HCT116 (cell line): ENCODE measurements at regions not wholly inside any gene's neighbourhood (a gene's known extent, or its start where the extent isn't known, plus 50 kb on each side); places are given as distances from the start of the nearest gene placed in this dataset.

Source experiments
- EZH2 ChIP-seq: fragments of 200-600 bp; sonication (generic); IDR thresholded peaks from 2 replicates; pipeline ENCODE4 v1.6.1; 2017; ENCODE audit warnings: antibody characterized with exemption, mixed run types
- EZH2phosphoT487 ChIP-seq: fragments of 200-600 bp; IDR thresholded peaks from 2 replicates; pipeline ENCODE4 v1.6.1; 2018; ENCODE audit warnings: antibody characterized with exemption, borderline replicate concordance
- POLR2A ChIP-seq: IDR thresholded peaks from 2 replicates; pipeline ENCODE4 v1.7.0; 2011; ENCODE audit warnings: borderline replicate concordance; ENCODE audit not compliant: insufficient read depth, insufficient read length; ENCODE audit errors: extremely low read depth
- RAD21 ChIP-seq: IDR thresholded peaks from 2 replicates; pipeline ENCODE4 v1.6.1; 2012; ENCODE audit warnings: low read depth, mild to moderate bottlenecking
- TF ChIP-seq, protein P1 (sequence below), 3 experiments: fragments of 200-600 bp in 1 of 3; sonication (generic) in 1 of 3; IDR thresholded peaks in 2 of 3; conservative IDR thresholded peaks in 1 of 3; 2 replicates each; pipeline ENCODE4 v1.5.1; 2012 to 2017; ENCODE audit warnings: low read depth in 2 of 3, low read length in 2 of 3, antibody characterized with exemption in 1 of 3, borderline replicate concordance in 1 of 3, control low read depth in 1 of 3, mild to moderate bottlenecking in 1 of 3, mixed read lengths in 1 of 3, mixed run types in 1 of 3, moderate library complexity in 1 of 3; ENCODE audit not compliant: insufficient read depth in 1 of 3
- TF ChIP-seq, protein P2 (sequence below): IDR thresholded peaks from 2 replicates; pipeline ENCODE4 v1.6.1; 2012
- TF ChIP-seq, protein P3 (sequence below): IDR thresholded peaks from 2 replicates; pipeline ENCODE4 v1.6.1; 2012
- TF ChIP-seq, protein P4 (sequence below): IDR thresholded peaks from 2 replicates; pipeline ENCODE4 v1.6.1; 2012; ENCODE audit warnings: low read depth

DNA sequence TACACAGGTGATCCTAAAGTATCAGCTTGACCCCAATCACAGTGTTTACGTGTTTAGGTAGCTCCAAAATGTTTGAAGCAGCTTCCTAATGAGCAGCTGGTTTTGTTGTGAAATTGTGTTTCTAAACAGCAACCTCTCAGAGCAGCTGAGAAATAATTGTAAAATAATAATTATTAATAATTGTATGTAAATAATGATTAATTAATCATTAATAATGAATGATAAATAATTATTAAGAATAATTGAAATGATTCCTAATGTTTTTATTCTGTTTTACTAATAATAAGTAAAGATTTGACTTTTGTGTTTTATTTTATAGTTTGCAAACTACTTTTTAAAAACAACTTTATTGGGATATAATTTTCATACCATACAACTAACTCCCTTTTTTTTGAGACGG lies 182.2 kb downstream of the URB2 start:
- TF ChIP-seq, protein P1, sequence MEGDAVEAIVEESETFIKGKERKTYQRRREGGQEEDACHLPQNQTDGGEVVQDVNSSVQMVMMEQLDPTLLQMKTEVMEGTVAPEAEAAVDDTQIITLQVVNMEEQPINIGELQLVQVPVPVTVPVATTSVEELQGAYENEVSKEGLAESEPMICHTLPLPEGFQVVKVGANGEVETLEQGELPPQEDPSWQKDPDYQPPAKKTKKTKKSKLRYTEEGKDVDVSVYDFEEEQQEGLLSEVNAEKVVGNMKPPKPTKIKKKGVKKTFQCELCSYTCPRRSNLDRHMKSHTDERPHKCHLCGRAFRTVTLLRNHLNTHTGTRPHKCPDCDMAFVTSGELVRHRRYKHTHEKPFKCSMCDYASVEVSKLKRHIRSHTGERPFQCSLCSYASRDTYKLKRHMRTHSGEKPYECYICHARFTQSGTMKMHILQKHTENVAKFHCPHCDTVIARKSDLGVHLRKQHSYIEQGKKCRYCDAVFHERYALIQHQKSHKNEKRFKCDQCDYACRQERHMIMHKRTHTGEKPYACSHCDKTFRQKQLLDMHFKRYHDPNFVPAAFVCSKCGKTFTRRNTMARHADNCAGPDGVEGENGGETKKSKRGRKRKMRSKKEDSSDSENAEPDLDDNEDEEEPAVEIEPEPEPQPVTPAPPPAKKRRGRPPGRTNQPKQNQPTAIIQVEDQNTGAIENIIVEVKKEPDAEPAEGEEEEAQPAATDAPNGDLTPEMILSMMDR (IDR thresholded peaks at IDR 0.05 in 2 of 3, conservative IDR thresholded peaks at IDR 0.05 in 1 of 3; ENCODE audit: borderline replicate concordance in 1 of 3, insufficient read depth in 1 of 3, low read depth in 2 of 3, low read length in 2 of 3), result no peak
- TF ChIP-seq, protein P2, sequence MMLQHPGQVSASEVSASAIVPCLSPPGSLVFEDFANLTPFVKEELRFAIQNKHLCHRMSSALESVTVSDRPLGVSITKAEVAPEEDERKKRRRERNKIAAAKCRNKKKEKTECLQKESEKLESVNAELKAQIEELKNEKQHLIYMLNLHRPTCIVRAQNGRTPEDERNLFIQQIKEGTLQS, result no peak
- no peak for TF ChIP-seq POLR2A
- TF ChIP-seq EZH2phosphoT487, result no peak
- TF ChIP-seq RAD21, result no peak
- TF ChIP-seq, protein P3, sequence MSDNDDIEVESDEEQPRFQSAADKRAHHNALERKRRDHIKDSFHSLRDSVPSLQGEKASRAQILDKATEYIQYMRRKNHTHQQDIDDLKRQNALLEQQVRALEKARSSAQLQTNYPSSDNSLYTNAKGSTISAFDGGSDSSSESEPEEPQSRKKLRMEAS, result no peak
- no peak for TF ChIP-seq EZH2
- TF ChIP-seq, protein P4, sequence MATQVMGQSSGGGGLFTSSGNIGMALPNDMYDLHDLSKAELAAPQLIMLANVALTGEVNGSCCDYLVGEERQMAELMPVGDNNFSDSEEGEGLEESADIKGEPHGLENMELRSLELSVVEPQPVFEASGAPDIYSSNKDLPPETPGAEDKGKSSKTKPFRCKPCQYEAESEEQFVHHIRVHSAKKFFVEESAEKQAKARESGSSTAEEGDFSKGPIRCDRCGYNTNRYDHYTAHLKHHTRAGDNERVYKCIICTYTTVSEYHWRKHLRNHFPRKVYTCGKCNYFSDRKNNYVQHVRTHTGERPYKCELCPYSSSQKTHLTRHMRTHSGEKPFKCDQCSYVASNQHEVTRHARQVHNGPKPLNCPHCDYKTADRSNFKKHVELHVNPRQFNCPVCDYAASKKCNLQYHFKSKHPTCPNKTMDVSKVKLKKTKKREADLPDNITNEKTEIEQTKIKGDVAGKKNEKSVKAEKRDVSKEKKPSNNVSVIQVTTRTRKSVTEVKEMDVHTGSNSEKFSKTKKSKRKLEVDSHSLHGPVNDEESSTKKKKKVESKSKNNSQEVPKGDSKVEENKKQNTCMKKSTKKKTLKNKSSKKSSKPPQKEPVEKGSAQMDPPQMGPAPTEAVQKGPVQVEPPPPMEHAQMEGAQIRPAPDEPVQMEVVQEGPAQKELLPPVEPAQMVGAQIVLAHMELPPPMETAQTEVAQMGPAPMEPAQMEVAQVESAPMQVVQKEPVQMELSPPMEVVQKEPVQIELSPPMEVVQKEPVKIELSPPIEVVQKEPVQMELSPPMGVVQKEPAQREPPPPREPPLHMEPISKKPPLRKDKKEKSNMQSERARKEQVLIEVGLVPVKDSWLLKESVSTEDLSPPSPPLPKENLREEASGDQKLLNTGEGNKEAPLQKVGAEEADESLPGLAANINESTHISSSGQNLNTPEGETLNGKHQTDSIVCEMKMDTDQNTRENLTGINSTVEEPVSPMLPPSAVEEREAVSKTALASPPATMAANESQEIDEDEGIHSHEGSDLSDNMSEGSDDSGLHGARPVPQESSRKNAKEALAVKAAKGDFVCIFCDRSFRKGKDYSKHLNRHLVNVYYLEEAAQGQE, result no peak
